GM19351 (cell line): ENCODE measurements at regions not wholly inside any gene's neighbourhood (a gene's known extent, or its start where the extent isn't known, plus 50 kb on each side); places are given as distances from the start of the nearest gene placed in this dataset.

Experiments used
- ATAC-seq: cut with Tn5 transposase; IDR thresholded peaks from one replicate; pipeline ENCODE4 v1.9.1; 2021; ENCODE audit warnings: mild to moderate bottlenecking, moderate library complexity; ENCODE audit not compliant: unreplicated experiment

DNA sequence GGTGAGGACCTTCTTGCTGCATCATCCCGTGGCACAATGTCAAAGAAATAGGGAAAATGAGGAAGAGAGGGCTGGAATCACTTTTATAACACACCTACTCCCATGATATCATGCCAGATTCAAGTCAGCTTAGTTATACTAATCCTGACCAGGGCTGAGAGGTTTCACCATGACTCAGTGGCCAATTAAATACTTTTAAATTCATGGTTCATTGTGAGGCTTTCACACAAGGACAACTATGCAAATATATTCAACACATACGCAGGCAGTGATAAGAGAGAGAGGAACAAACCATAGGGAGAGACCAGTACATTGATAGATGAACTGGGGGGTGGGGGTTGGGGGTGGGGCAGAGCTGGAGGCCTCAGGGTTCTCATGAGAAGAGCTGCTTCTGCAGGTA lies 313.1 kb downstream of the LRFN2 start:
- no peak for ATAC-seq

- no peak for ATAC-seq
Observed at GRCh38 chr6:40268614-40269013, 318.6 kb downstream of the LRFN2 start.

DNA sequence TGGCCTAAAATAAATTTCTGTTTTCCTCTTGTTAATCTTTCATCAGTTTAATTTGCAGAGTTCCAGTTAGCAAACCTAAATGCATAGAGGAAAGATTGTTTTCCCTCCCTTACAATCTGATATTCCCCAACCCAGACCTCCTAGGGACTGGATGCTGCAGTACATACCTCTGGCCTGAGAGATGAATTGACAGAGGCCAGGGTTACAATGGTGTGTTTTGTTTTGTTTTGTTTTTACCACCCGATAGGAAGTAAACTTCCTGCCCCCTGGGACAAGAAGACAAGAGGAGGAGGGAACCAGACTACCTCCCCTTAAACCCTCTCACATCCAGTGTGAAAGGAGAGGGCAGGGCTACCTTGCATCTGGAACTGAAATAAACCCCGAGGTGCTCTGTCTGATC lies 319.0 kb downstream of the LRFN2 start:
- no peak for ATAC-seq

DNA sequence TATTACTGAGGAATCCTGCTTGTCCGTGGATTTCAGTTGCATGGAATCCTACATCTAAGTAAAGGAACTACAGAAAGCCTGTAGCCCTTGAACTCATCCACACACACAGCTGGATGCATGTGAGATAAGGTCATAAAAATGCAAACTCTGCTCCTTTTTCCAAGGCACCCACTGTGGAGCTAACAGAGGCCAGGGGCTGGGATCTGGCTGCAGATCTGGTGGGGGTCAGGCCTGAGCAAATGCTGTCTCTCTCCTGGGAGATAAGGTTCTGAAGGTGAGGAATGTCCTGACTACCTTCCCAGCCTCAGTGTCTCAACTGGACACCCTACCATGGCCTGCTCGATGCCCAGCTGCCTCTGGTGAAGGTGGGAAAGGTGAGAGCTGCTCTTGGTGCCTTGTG lies 321.5 kb downstream of the LRFN2 start:
- ATAC-seq: no peak

- ATAC-seq: no peak
Observed at GRCh38 chr6:40263970-40264369, 323.2 kb downstream of the LRFN2 start.

DNA sequence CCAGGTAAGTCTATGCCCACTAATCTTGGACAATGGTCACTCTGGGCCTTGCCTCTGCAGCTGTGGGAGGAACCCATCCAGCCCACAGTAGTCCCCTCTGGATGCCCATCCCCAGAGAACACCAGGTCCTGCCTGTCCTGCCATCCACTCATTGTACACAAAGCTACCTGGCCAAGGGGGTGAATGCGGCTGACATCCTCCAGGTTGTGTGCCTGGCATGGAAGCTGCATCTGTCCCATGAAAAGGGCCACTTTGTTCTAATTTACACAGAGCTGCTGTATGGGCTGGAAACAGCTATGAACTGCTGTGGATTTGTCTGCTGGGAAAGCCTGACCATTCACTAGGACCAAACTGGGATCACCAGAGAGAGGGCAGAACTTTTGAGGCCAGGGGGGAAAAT lies 324.8 kb downstream of the LRFN2 start:
- ATAC-seq: no peak

GRCh38 chr6:40258531-40258930 lies 324.3 kb upstream of the MOCS1 start:
- no peak for ATAC-seq

GRCh38 chr6:40256831-40257230 lies 322.6 kb upstream of the MOCS1 start:
- no peak for ATAC-seq

DNA sequence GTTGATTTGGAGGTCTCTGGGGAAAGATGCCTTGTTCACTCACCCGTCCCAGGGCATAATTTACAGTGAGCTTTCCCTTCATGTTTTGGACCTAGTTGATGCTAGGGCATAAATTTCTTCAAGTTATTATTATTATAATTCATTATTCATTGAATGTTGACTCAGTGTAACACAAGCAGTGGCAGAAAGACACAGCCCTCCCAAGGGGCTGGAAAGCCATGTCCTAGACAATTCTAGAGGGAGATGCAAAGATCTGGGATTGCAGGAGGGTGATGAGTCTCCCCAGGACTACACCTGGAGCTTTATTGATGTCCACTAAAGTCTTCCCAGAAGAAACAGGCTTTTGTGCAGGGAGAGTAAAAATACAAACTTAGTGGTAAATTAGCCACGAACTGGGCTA lies 322.0 kb upstream of the MOCS1 start:
- no peak for ATAC-seq

DNA sequence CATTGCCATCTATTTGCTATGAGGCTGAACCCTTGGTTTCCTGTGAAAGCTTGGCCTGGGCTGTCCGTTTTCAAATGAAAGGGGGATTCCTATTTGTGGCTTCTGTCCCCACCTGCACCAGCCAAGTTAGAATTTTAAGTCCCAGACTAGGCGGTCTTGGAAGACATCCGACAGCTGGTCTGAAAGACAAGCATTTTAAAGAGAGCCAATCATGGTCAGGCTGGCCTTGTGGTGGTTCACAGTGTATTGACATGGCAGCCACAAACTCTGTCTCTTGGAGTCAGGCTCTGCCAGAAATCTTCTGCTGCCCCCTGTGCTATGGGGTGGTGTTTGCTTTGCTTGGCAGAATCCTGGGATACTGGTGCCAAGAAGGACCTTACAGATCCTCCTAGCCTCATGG lies 319.2 kb upstream of the MOCS1 start:
- ATAC-seq: no peak

DNA sequence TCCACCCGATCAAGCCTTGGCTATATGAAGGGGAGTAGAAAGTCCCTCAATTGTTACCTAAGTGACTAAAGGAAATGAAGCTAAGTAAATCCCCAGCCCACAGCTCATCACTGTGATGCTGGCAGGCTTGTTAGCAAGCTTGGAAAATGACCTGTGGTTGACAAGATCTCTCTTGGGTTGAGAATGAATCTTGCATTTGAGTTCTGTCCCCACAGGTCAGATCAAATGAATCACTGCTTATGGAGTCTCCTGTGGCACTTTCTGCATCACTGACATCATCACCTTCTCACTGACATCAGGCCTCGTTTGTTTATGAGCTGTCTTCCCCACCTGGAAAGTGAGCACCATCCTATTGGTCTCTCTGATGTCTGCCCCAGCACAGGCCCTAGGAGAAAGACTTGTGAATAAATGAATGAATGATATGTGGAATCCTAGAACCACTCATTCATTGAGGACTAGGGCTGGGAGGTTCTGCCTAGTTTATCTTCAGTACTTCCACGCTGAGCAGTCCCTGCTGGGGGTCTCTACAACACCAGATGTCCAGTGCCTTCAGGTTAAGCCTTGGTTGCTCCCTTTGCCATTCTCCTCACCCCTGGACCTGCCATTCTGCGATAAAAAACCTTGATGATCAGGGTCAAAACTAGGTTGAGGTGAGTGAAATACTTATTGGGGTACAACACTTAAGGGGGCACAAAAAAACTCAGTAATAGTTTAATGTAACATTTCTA lies 318.4 kb upstream of the MOCS1 start:
- ATAC-seq: no peak

DNA sequence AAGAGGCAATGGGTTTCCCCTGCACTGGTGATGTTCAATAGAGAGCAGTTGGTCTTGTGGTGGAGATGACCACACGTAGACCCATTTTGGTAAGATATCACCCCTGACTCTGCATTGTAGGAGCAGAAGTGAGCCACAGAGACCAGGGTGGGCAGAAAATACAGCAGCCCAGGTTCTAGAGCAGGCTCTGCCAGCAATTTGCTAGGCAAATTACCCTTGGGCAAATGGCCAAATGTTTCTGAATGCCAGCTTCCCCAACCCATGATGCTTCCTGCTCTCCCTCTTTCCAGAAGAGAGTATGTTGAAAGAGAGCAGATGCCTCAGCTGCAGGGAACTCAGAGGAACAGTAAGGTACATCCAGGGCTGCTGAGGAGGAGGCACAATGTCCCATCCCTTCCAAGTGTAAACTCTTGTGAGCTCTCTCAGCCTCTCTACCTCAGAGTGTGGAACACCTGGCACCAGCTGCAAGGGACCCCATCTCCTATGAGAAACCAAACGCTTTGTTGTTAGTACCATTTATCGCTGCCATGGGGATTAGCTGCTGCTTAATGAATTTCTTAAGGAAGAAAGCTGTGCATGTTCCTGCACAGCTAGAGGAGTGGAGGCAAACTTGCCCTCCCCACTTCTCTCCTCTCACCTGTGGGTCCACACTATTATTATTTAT lies 317.5 kb upstream of the MOCS1 start:
- no peak for ATAC-seq

DNA sequence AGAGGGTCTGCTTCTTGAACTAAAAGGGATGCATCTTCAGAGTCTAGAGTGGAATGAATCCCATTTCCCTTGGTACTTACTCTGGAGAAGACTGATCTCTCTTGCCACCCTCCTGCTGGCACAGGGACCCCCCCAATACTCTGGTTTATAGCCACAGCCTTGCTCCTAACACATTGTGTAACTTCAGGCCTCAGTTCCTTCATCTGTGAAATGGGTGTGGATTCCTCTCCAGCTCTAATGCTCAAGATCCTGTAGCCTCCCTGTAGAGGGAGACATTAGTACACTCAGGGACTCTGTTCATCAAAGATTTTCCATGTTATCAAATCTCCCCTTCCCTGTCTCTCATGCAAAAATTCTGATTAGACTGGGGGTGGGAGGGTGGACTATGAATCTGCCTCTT lies 315.7 kb upstream of the MOCS1 start:
- no peak for ATAC-seq

DNA sequence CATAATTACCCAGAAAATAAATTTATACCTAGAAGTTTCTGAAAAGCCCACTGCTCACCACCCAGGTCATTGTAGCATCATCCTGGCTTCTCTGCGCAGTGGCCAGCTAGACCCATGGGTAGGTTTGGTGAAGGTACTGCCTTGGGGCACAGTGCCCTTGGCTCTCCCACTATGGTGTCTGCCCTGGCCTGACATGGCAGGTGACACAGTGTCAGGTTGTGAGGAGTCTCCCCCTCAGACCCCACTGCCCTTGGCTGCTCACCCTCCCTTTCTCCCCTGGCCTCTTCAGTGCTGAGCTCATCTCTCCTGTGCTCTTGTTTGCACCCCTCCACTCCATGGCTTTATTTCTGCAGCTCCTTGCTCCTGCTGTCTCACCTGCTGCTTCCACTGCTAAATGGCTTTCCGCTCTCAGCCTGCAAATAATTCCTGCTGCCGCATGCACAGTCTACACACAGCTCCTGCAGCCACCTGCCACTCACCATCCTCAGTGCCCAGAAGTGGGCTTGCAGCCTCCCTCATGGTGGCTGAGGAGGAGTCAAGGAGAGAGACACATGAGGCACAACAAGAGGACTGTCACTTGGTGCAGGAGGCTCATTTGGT lies 313.4 kb upstream of the MOCS1 start:
- no peak for ATAC-seq

DNA sequence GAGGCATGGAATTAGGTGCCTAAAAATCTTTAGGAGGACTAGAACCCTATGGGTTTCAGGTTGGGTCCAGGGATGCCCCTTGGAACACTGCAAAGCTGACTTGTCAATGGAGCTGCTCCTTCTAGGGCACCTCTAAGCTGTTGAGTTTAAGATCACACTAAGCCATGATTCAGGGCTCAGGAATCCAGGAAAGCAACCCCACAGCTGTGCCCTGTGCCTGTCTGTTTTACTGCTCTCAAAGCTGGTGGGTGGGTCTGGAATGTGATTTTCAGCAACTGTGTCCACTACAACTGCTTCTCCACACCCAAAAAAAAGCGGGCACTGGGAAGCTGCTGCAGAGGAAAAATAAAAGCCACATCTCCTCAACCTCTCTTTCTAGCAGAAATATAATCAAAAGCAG lies 310.4 kb upstream of the MOCS1 start:
- ATAC-seq: no peak

DNA sequence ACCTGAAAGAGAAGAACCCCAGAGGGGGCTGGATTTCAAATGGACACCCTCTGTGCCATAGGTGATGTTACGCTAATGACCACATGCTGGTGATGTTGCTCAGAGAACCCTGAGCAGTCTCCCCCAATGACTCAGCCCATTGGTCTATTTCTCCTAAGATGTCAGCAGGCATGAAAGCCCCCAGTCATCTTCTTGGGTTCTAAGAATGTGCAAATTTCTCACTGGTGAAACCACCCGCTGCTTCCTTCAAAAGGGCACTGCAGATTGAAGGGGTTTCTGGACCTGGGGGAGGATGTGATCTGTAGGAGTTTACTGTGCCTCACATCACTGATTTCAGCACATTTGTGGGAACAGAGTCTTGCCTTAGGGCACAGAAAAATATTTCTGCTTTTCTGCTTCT lies 298.4 kb upstream of the MOCS1 start:
- ATAC-seq: no peak

- ATAC-seq: no peak
Observed at GRCh38 chr6:40227735-40228134, 293.5 kb upstream of the MOCS1 start.

DNA sequence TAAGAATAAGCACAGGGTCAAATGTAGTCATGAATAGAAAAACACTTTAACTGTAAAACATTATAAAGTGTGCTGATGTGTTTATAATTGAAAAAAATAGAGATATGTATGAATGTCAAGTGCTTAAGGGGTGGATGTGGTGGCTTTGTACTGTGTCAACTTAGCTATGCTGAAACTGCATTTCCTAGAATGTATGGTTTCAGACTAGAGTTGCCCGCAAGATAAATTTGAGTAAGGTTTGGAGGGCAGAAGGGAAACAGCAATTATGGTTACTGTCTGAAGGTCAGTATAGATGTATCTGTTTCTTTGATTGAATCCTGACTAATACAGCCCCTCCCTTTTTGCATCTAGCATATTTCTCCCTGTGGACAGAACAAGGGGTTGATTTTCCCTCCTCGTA lies 288.1 kb upstream of the MOCS1 start:
- ATAC-seq: no peak

DNA sequence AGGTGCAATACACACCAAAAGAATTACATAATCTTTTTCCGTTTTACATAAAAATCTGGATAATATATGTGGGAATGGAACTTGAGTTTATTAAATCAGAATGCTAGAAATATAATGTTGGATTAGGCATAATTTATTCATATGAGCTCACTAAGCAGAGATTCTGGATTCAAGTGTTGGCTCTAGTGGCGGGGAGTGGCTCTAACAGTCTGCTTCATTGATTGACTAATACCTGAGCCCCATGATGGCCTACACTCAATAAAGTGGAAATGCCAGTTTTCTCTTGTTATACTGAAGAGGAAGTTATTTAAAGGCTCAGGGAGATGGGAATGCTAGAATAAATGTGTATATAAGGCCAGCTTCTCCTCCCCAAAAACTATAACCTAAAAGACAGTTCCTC lies 285.5 kb upstream of the MOCS1 start:
- no peak for ATAC-seq

GRCh38 chr6:40210628-40211056 lies 276.4 kb upstream of the MOCS1 start:
- no peak for ATAC-seq

DNA sequence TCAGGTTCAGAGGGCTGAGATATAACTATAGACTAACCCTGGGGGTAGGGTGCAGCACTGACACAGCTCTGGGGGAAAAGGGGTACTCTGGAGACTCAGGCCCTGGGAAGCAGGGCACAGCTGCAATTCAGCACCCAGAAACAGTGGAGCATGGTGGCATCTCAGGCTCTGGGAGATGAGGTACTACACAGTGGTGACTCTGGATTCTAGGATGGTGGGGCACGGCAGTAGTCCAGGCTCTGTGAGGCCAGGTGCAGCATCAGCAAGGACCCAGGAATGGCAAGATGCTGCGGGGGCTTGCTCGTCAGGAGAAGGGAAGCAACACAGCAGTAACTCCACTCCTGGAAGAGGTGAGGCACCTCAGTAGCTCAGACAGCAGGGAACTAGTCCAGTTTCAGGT lies 271.5 kb upstream of the MOCS1 start:
- ATAC-seq: no peak

DNA sequence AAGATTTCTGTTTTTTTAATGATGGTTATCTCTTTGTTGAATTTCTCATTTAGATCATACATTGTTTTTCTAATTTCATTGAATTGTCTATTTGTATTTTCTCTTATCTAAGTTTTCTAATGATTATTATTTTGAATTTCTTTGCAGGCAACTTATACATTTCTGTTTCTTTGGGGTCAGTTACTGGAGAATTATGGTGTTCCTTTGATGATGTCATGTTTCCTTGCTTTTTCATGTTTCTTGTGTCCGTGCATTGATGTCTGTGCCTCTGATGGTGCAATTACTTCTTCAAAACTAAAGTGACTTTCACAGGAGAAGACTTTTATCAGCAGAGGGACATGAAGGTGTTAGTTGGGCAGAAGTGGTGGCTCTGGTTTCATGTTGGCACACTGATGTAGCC lies 270.7 kb upstream of the MOCS1 start:
- no peak for ATAC-seq
